GM18508 (cell line): ENCODE measurements at regions not wholly inside any gene's neighbourhood (a gene's known extent, or its start where the extent isn't known, plus 50 kb on each side); places are given as distances from the start of the nearest gene placed in this dataset.
"Not testable (repeated sequence)": the region's sequence is repeated elsewhere in the genome, so short reads cannot be mapped to it uniquely, and the experiment has no call there.

ENCODE experiments used
- ATAC-seq: cut with Tn5 transposase; IDR thresholded peaks from one replicate; pipeline ENCODE4 v1.9.1; 2021; ENCODE audit warnings: moderate number of reproducible peaks; ENCODE audit not compliant: insufficient read depth, unreplicated experiment

DNA sequence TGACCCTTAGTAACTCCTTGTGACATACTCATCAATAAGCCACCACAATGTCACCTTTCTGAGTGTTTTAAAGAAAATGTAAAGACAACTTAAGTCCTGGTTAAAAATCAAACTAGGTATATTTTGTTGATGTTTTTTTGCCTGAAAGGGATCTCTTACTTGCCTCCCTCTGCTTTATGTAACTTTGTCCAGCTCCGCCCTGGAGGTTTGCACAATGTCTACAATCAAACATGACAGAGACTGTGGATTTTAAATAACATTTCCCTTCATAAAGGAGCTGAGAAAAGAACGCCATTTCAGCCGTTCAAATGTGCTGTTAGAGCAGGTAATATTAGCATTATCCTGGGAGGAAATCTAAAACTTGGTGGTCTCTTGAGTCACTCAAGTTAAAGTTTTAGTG is 613.9 kb downstream of the SOX5 start:
- no peak for ATAC-seq

DNA sequence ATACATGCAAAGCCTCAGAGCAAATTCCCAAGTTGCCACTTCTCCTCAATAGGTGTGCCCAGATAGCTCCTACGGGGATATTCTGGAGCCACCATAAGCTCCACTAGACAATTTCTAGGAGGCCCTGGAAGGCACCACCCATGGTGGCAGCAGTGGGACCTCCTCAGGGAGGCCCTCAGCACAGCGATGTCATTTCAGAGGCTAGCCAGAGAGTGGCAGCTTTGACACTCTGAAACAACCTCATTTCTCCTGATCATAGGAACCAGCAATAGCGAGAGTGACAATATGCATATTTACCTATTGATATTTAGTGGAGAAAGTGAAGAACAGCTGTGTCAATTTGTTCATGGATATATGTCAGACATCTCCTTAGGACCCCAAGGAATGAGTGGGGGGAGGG is 612.3 kb downstream of the SOX5 start:
- ATAC-seq: no peak

- ATAC-seq: no peak
These were observed 609.1 kb downstream of the SOX5 start for GRCh38 chr12:23340351-23340750.

GRCh38 chr12:23342407-23342806 is 607.1 kb downstream of the SOX5 start:
- ATAC-seq: no peak

DNA sequence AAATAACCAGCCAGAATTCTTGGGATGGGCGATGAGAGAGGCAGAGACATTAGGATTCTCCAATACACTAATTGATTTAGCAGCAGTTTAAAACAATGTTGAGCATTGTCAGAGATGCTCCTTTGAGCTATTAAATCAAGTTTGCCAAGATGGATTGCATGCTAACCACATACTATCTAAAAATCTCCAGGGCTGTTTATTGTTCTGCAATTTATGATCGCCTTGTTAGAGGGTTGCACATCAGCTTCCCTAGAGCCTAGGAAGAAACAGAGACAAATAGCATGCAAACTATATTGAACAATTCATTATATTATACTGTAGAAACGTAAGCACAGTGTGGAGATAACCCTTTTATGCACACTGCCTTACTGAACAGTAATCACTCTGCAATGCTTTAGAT is 599.9 kb downstream of the SOX5 start:
- no peak for ATAC-seq

GRCh38 chr12:23350808-23351207 is 598.7 kb downstream of the SOX5 start:
- ATAC-seq: peak; percentile 88

DNA sequence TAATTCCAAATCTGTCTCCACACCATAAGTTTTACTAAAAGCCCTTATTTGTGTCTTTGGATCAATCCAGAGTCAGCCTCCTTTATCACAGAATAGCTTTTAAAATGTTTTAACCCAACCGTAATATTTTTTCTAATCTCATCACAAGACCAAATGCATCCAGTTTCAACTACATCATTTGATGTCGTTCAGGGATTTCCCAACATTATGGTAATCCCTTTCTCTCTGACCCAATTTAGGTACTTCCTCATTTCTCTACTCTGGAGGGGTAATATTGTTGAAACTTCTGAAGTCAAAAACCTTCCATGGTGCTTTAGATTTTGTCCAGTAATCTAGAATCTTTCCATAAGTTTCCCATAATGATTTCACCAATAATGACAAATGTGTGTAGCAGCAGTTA is 596.8 kb downstream of the SOX5 start:
- ATAC-seq: no peak

DNA sequence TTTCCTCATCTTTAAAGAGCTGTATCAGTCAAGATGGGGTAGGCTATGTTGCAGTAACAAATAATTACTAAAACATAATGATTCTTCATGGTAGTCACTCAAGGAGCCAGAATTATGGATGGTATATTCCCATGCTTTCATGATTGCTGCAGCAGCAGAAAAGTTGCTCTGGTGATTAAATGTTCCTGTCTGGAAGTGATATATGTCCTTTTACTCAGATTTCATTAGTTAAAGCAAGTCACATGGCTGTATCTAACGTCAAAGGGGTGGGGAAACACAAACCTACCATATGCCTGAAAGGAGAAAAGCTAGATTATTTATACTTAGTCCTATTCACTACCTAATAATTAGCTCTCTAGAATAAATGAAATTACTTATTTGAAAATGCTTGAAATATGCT is 594.7 kb downstream of the SOX5 start:
- ATAC-seq: no peak

- ATAC-seq: no peak
These were observed 593.0 kb downstream of the SOX5 start for GRCh38 chr12:23356440-23356839.

DNA sequence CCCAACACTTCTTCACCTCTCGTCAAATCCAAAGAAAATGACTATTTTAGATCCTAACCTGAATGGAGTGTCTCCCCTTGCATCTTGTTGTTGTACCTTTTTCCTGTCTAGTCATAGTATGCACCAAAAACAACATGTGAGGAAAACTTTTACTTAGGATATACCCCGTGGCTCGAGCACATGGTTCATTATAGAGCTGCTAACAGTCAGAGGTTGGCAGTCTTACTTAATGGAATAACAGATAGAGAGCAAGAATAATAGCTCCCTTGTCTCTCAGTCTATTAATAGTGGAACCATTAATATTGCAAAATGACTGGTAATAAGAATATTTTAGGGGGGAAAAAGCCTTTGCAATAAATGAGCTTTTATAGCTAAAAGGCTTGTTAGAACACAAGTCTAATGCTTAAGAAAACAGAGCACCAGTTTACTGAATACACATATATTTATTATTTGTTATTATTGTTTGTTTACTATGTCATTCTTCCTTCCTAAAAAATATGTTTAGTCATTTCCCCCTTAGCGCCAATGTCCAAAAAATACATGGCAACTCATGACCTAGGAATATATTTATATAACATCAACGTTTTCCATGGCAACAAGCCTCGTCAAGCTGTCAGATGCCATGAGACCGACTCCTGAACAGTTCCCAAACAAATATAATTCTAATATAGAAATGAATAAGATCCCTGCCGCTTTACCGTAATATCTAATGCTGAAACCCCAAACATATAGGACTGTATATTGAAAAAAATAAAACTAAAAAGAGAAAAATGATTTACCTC is 592.4 kb downstream of the SOX5 start:
- no peak for ATAC-seq

DNA sequence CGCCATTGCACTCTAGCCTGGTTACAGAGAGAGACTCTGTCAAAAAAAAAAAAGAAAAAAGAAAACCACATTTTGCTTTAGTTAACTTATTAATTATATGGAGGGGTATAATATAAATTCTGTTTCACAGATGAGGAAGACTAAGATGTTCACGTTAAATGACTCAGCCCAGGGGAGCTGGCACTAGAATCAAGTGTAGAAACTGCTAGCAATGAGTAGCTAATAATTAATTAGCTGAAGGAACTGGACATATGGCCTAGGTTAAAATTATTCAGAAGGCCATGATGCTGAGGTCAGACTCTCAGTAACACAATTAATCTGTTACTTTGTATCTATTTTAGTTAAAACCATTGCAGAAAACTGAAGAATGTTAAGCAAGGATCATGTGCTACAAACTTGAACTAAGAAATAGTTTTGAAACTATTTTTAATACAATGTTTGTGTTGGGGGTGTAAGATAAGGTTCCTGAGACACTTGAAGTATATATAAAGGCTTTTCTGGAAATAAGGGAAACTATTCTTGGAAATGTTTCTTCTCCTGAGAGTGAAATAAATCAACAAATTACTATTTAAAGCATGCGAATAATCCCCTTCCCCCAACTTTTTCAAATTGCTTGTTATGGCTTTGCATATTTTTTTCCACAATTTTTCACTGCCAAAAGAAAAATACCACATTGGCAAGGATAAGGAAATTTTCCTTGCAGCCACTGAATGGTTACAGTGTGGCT is 589.3 kb downstream of the SOX5 start:
- ATAC-seq: no peak

- ATAC-seq: no peak
These were observed 587.5 kb downstream of the SOX5 start for GRCh38 chr12:23361971-23362370.

- ATAC-seq: no peak
These were observed 580.9 kb downstream of the SOX5 start for GRCh38 chr12:23368590-23368989.

DNA sequence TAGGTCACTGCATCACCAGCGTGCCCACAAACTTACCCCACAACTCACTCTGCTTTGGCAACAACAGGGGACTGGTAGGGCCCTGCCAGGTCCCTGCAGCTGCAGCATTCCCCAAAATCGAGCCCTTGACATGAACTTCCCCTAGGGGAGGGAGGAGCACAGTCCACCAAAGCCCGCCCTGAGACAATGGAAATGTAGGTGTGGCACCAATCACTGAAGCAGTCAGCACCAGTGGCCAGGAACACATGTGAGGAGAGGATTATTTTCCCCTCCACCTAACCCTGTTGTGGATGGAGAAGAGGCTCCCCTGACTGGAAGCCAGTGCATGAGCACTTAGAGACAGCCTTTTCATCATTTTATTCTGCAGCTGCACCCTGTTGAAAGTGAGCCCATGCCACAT is 573.8 kb downstream of the SOX5 start:
- no peak for ATAC-seq

GRCh38 chr12:23376238-23376637 is 573.2 kb downstream of the SOX5 start:
- no peak for ATAC-seq

DNA sequence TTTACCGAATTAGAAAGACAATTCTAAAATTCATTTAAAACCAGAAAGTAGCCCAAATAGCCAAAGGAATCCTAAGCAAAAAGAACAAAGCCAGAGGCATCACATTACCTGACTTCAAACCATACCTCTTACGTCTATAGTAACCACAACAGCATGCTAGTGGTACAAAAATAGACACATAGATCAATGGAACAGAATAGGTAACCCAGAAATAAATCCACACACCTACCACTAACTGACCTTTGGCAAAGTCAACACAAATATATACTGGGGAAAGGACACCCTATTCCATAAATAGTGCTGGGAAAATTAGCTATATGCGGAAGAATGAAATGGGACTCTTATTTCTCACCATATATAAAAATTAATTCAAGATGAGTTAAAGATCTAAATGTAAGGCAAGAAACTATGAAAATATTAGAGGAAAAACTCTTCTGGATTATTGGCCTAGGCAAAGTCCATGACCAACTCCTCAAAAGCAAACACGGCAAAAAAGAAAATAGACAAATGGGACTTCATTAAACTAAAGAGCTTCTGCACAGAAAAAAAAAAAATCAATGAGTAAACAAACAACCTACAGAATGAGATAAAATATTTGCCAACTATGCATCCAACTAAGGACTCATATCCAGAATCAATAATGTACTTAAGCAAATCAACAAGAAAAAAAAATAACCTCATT is 568.9 kb downstream of the SOX5 start:
- ATAC-seq: no peak

GRCh38 chr12:23388898-23389297 is 560.6 kb downstream of the SOX5 start:
- not testable (repeated sequence) for ATAC-seq

- not testable (repeated sequence) for ATAC-seq
These were observed 560.2 kb downstream of the SOX5 start for GRCh38 chr12:23389315-23389714.

- no peak for ATAC-seq
These were observed 550.0 kb downstream of the SOX5 start for GRCh38 chr12:23399402-23399933.

DNA sequence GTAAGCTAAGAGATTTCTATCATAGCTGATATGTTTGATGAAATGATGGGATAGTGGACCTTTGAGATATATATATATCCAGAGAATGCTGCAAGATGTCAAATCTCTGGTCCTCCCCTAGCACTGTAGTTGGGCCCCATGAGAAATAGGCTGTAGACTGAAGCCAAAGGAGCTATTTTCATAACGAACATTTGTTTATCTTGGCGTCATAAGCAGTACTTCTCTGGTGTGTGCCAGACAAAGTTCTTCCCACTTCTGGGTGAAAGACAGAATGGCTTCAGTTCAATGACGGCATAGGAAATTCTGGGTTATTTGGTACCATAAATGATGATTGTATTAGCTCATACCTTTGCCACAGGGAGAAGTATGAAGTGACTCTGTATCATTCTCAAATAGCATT is 534.3 kb downstream of the SOX5 start:
- no peak for ATAC-seq

- no peak for ATAC-seq
These were observed 527.9 kb downstream of the SOX5 start for GRCh38 chr12:23421556-23421955.
